ENCODE measurements at regions not wholly inside any gene's neighbourhood (a gene's known extent, or its start where the extent isn't known, plus 50 kb on each side); places are given as distances from the start of the nearest gene placed in this dataset.
A peak's percentile ranks its signal among the peaks of the same experiment; 100 is the strongest.

DNA sequence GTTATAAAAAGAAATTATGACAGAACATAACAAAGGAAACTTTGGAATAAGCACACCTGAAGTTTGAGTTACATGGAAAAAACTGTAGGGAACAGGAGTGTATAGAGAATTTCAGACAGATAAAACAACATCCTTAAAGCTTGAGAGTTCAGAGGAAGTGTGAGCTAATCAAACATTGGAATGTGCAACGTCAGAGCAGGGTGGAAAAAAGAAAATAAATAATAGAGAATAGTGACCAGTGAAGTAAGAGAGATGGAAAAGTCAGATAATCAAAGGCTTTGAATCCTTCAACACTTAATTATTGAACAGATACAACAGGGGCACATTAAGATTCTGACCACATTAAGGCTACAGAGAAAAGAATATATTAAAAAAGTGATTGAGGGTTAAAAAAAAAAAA is 128.5 kb upstream of the CDH10 start:
- TF ChIP-seq, protein P1, sequence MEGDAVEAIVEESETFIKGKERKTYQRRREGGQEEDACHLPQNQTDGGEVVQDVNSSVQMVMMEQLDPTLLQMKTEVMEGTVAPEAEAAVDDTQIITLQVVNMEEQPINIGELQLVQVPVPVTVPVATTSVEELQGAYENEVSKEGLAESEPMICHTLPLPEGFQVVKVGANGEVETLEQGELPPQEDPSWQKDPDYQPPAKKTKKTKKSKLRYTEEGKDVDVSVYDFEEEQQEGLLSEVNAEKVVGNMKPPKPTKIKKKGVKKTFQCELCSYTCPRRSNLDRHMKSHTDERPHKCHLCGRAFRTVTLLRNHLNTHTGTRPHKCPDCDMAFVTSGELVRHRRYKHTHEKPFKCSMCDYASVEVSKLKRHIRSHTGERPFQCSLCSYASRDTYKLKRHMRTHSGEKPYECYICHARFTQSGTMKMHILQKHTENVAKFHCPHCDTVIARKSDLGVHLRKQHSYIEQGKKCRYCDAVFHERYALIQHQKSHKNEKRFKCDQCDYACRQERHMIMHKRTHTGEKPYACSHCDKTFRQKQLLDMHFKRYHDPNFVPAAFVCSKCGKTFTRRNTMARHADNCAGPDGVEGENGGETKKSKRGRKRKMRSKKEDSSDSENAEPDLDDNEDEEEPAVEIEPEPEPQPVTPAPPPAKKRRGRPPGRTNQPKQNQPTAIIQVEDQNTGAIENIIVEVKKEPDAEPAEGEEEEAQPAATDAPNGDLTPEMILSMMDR (conservative IDR thresholded peaks at IDR 0.05; ENCODE audit: control insufficient read depth, insufficient read depth, low read depth, low read length) = no peak
- no peak for DNase-seq (ENCODE audit: low read depth)
- no peak overlapping the region for H3K4me3 ChIP-seq (ENCODE audit: control insufficient read depth, low read depth, low read length)

- DNase-seq (ENCODE audit: low read depth) = no peak
- no peak overlapping the region for H3K4me3 ChIP-seq (ENCODE audit: control insufficient read depth, low read depth, low read length)
- TF ChIP-seq, protein P1 (conservative IDR thresholded peaks at IDR 0.05; ENCODE audit: control insufficient read depth, insufficient read depth, low read depth, low read length) = no peak
Measured at GRCh38 chr5:24767086-24767485, 122.3 kb upstream of the CDH10 start.

- TF ChIP-seq, protein P1 (conservative IDR thresholded peaks at IDR 0.05; ENCODE audit: control insufficient read depth, insufficient read depth, low read depth, low read length) = no peak
Measured at GRCh38 chr5:24765219-24765618, 120.4 kb upstream of the CDH10 start.

GRCh38 chr5:24750355-24750754 is 105.6 kb upstream of the CDH10 start:
- TF ChIP-seq, protein P1 (conservative IDR thresholded peaks at IDR 0.05; ENCODE audit: control insufficient read depth, insufficient read depth, low read depth, low read length) = no peak
- DNase-seq (ENCODE audit: low read depth) = no peak
- no peak overlapping the region for H3K4me3 ChIP-seq (ENCODE audit: control insufficient read depth, low read depth, low read length)

More at GRCh38 chr5:24765219-24765618, 120.4 kb upstream of the CDH10 start:
- DNase-seq (ENCODE audit: low read depth) = no peak
- H3K4me3 ChIP-seq (ENCODE audit: control insufficient read depth, low read depth, low read length) = no peak overlapping the region

GRCh38 chr5:24749701-24750100 is 104.9 kb upstream of the CDH10 start:
- peak; percentile 28 for DNase-seq (ENCODE audit: low read depth)
- H3K4me3 ChIP-seq (ENCODE audit: control insufficient read depth, low read depth, low read length) = no peak overlapping the region
- TF ChIP-seq, protein P1 (conservative IDR thresholded peaks at IDR 0.05; ENCODE audit: control insufficient read depth, insufficient read depth, low read depth, low read length) = no peak

DNA sequence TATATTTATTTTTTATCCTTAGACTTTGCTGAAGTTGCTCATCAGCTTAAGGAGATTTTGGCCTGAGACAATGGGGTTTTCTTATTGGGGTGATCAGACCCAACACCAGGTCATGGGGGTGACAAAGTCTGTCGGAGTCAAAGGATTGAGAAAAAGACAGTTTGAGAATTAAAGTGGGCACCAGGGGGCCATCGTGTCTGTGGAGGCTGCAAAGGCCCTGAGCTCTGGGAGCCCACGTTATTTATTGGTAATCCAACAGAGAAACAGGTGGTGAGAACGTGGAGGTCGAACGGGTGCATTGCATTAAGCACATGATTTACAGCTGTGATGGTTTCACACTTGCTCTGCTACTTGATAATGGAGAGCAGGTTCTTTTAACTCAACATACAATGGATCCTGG is 102.5 kb upstream of the CDH10 start:
- DNase-seq (ENCODE audit: low read depth) = no peak
- no peak overlapping the region for H3K4me3 ChIP-seq (ENCODE audit: control insufficient read depth, low read depth, low read length)
- TF ChIP-seq, protein P1 (conservative IDR thresholded peaks at IDR 0.05; ENCODE audit: control insufficient read depth, insufficient read depth, low read depth, low read length) = no peak

DNA sequence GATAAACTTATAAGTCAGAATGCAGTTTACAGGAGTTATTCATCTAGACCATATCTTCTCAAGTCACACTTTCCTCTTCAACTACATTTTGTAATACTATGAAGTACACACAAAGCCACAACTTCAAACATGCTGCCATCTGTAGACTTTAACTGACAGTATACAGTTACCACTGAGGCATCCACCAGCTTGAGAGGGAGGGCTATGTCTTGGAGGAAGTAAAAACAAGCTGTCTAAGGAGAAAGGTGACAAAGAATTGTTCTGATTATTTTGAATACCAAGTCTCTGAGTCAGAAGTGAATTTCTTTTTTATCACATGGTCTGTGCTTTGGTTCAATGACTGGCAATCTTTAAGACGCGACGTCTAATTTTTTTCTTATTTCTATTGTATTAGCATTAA is 97.6 kb upstream of the CDH10 start:
- DNase-seq (ENCODE audit: low read depth) = no peak
- H3K4me3 ChIP-seq (ENCODE audit: control insufficient read depth, low read depth, low read length) = no peak overlapping the region
- TF ChIP-seq, protein P1 (conservative IDR thresholded peaks at IDR 0.05; ENCODE audit: control insufficient read depth, insufficient read depth, low read depth, low read length) = no peak

All from fibroblast of mammary gland (primary cell).